ENCODE measurements at regions not wholly inside any gene's neighbourhood (a gene's known extent, or its start where the extent isn't known, plus 50 kb on each side); places are given as distances from the start of the nearest gene placed in this dataset.

DNA sequence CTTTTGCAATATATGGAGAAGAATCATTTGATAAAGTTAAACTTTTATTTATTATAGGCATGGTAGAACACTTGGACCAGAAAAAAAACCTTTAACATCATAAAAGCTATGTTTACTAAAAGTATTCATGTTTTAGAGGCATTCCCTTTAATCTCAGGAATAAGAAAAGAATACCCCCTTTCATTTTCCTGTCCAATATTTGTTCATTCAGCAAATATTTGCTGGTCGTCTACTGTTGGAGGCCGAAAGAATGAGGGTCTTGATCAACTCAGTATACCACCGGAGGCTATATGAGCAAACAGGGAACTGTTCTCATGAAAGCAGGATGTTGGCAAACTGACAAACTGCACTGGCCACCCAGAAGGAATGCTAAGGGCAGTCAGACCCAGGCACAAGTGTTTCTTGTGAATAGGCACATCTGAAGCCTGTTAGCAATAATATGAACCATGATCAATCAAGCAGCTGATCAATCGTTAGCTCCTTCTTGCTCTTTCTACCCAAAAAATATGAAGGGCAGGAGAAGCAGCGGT lies 480.8 kb upstream of the FAT1 start:
- TF ChIP-seq, protein P1, sequence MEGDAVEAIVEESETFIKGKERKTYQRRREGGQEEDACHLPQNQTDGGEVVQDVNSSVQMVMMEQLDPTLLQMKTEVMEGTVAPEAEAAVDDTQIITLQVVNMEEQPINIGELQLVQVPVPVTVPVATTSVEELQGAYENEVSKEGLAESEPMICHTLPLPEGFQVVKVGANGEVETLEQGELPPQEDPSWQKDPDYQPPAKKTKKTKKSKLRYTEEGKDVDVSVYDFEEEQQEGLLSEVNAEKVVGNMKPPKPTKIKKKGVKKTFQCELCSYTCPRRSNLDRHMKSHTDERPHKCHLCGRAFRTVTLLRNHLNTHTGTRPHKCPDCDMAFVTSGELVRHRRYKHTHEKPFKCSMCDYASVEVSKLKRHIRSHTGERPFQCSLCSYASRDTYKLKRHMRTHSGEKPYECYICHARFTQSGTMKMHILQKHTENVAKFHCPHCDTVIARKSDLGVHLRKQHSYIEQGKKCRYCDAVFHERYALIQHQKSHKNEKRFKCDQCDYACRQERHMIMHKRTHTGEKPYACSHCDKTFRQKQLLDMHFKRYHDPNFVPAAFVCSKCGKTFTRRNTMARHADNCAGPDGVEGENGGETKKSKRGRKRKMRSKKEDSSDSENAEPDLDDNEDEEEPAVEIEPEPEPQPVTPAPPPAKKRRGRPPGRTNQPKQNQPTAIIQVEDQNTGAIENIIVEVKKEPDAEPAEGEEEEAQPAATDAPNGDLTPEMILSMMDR (conservative IDR thresholded peaks at IDR 0.05), result no peak
- Histone ChIP-seq H3K4ac (ENCODE audit: low read depth, low read length) (no peak overlapping the region), H3K56ac (ENCODE audit: insufficient read length, low read depth, low read length) (no peak overlapping the region), H4K91ac (ENCODE audit: insufficient read length, low read depth, low read length) (no peak overlapping the region), H2BK20ac (ENCODE audit: low read depth, low read length, poor library complexity, severe bottlenecking) (no peak overlapping the region), H3K79me1 (ENCODE audit: insufficient read depth, low read depth, low read length, poor library complexity, severe bottlenecking) (no peaks in the 10 kb centered on the region), H3K18ac (ENCODE audit: insufficient read length, low read depth, low read length) (no peak overlapping the region), H3K9me3 (ENCODE audit: control insufficient read depth, low read depth, low read length) (no peaks in the 10 kb centered on the region), H3K4me1 (ENCODE audit: insufficient read depth, low read length) (no peaks in the 10 kb centered on the region), H3K14ac (ENCODE audit: insufficient read depth, low read length) (no peak overlapping the region), H3K27ac (ENCODE audit: insufficient read length, low read depth, low read length) (no peak overlapping the region), H2BK120ac (ENCODE audit: low read depth, low read length, poor library complexity, severe bottlenecking) (no peak overlapping the region), H2AK5ac (ENCODE audit: insufficient read length, low read length) (no peak overlapping the region), H3K23me2 (ENCODE audit: insufficient read length, low read depth, low read length, poor library complexity, severe bottlenecking) (no peaks in the 10 kb centered on the region), H4K5ac (ENCODE audit: insufficient read length, low read depth, low read length) (no peak overlapping the region), H2BK15ac (ENCODE audit: low read depth, low read length) (no peak overlapping the region), H2BK12ac (ENCODE audit: insufficient read length, low read depth, low read length) (no peak overlapping the region), H3K79me2 (ENCODE audit: insufficient read depth, low read length) (no peaks in the 10 kb centered on the region), H2AFZ (ENCODE audit: low read length) (no peak overlapping the region), H3K27me3 (ENCODE audit: insufficient read depth, low read length) (no peaks in the 10 kb centered on the region), H3K23ac (ENCODE audit: insufficient read length, low read depth, low read length) (no peak overlapping the region), H3T11ph (ENCODE audit: low read length) (no peak overlapping the region), H4K20me1 (ENCODE audit: control insufficient read depth, insufficient read depth, insufficient read length) (no peaks in the 10 kb centered on the region), H3K4me2 (ENCODE audit: insufficient read depth, insufficient read length, low read length) (no peak overlapping the region), H2BK5ac (ENCODE audit: insufficient read length, low read length) (no peak overlapping the region), H3K9ac (ENCODE audit: extremely low read depth, insufficient read length, low read length) (no peak overlapping the region), H4K8ac (replicated peaks; ENCODE audit: insufficient read length, low read depth, low read length) (no peak overlapping the region)
- WGBS (ENCODE audit: extremely low coverage, insufficient read length, low lambda C conversion rate), result no CpG with 5 or more reads among the region's 5 CpGs
- H3K36me3 Mint-ChIP-seq (ENCODE audit: insufficient read depth in 1 of 3, low read depth in 3 of 3), result peaks cover 0 to 4% (median 2%) of the 10 kb centered on the region in 3 experiments; a peak in 4 of 7 replicates
- H3K4me1 Mint-ChIP-seq, result peaks cover 2% of the 10 kb centered on the region in 2 experiments; a peak in 2 of 4 replicates
- no peaks in the 10 kb centered on the region; the same call in 1 of the 2 replicates for H3K27me3 Mint-ChIP-seq (ENCODE audit: low read depth)
- no peak overlapping the region for H3K4me3 Mint-ChIP-seq
- H3K27ac Mint-ChIP-seq, result no peak overlapping the region
- no peak for DNase-seq
- H3K9me3 Mint-ChIP-seq, result peaks cover 6 to 10% of the 10 kb centered on the region in 2 experiments; a peak in 4 of 5 replicates
